Fibroblast of lung (primary cell): ENCODE measurements at regions not wholly inside any gene's neighbourhood (a gene's known extent, or its start where the extent isn't known, plus 50 kb on each side); places are given as distances from the start of the nearest gene placed in this dataset.
A peak's percentile ranks its signal among the peaks of the same experiment; 100 is the strongest.

Source experiments
- DNase-seq, 2 donors: peaks; one replicate each; pipeline versions ENCODE4 v3.0.0 to v3.0.0-alpha.2; 2010; ENCODE audit warnings: low read depth in 2 of 2
- H2AFZ ChIP-seq: 2 replicates; pipeline ENCODE4 v1.5.1; 2012; ENCODE audit warnings: low read length, control low read depth, inconsistent platforms
- H3K27ac ChIP-seq: 2 replicates; pipeline ENCODE4 v1.5.1; 2011; ENCODE audit warnings: low read length, control low read depth; ENCODE audit not compliant: insufficient read depth
- H3K27me3 ChIP-seq: 2 replicates; pipeline ENCODE4 v1.5.1; 2011; ENCODE audit warnings: mild to moderate bottlenecking, low read length; ENCODE audit not compliant: control insufficient read depth, insufficient read depth
- H3K36me3 ChIP-seq: 2 replicates; pipeline ENCODE4 v1.5.1; 2011; ENCODE audit warnings: low read length; ENCODE audit not compliant: control insufficient read depth, insufficient read depth
- H3K4me1 ChIP-seq: 2 replicates; pipeline ENCODE4 v1.5.1; 2011; ENCODE audit warnings: low read length; ENCODE audit not compliant: control insufficient read depth, insufficient read depth; ENCODE audit errors: extremely low read depth
- H3K4me2 ChIP-seq: 2 replicates; pipeline ENCODE4 v1.5.1; 2011; ENCODE audit warnings: low read length, control low read depth; ENCODE audit not compliant: insufficient read depth; ENCODE audit errors: extremely low read depth
- H3K4me3 ChIP-seq, 4 experiments: fragments of 200-600 bp in 1 of 4; sonication (generic) in 1 of 4; replicated peaks in 1 of 4; 2 replicates each; pipeline ENCODE4 v1.5.1; 2011 to 2016; ENCODE audit warnings: low read length in 4 of 4, low read depth in 3 of 4, mild to moderate bottlenecking in 3 of 4, control low read depth in 2 of 4, inconsistent platforms in 1 of 4, mixed read lengths in 1 of 4; ENCODE audit not compliant: insufficient read depth in 1 of 4; ENCODE audit errors: control extremely low read depth in 1 of 4
- H3K79me2 ChIP-seq: 2 replicates; pipeline ENCODE4 v1.5.1; 2012; ENCODE audit warnings: mild to moderate bottlenecking, low read length, inconsistent platforms; ENCODE audit not compliant: control insufficient read depth, insufficient read depth
- H3K9ac ChIP-seq: 2 replicates; pipeline ENCODE4 v1.5.1; 2011; ENCODE audit warnings: mild to moderate bottlenecking, low read length, control low read depth; ENCODE audit not compliant: insufficient read depth
- H3K9me3 ChIP-seq: 2 replicates; pipeline ENCODE4 v1.5.1; 2012; ENCODE audit warnings: low read depth, low read length; ENCODE audit not compliant: control insufficient read depth, insufficient read depth
- H4K20me1 ChIP-seq: 2 replicates; pipeline ENCODE4 v1.5.1; 2011; ENCODE audit warnings: low read length; ENCODE audit not compliant: control insufficient read depth, insufficient read depth; ENCODE audit errors: extremely low read depth
- EZH2 ChIP-seq: IDR thresholded peaks from 2 replicates; pipeline ENCODE4 v1.5.1; 2012; ENCODE audit warnings: low read length, control low read depth, mild to moderate bottlenecking; ENCODE audit errors: missing control alignments
- TF ChIP-seq, protein P1 (sequence below), 2 donors: IDR thresholded peaks in 1 of 2; conservative IDR thresholded peaks in 1 of 2; 1 replicate in 1 of 2; 2 replicates in 1 of 2; pipeline ENCODE4 v1.5.1; 2011 to 2012; ENCODE audit warnings: low read length in 2 of 2, control low read depth in 1 of 2, inconsistent platforms in 1 of 2, low read depth in 1 of 2, mild to moderate bottlenecking in 1 of 2

DNA sequence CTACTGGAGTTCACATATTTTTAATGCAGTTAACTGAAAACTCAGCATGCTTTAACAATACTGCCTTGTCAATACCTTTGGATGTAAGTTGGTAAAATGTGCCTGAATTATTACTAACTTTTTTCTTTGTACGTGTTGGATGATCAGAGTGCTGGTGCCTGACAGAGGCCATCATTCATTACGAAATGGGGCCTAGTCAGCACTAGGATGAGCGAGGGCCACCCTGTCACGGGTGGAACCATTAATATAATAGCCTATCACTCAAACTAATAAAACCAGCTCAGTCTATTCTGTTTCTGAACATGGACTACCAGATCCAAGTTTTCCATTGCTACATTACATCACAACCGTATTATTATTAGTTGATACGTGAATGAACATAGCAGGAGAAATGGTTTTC is 501.7 kb upstream of the TENM3 start:
- Histone ChIP-seq H2AFZ (no peak overlapping the region), H3K79me2 (no peaks in the 10 kb centered on the region), H3K27ac (no peak overlapping the region), H3K4me2 (no peak overlapping the region), H3K36me3 (no peaks in the 10 kb centered on the region), H3K9ac (no peak overlapping the region), H4K20me1 (no peaks in the 10 kb centered on the region), H3K9me3 (no peaks in the 10 kb centered on the region), H3K4me1 (no peaks in the 10 kb centered on the region), H3K4me3 (no peak overlapping the region), H3K27me3 (no peaks in the 10 kb centered on the region)
- no peak for TF ChIP-seq EZH2
- TF ChIP-seq, protein P1, sequence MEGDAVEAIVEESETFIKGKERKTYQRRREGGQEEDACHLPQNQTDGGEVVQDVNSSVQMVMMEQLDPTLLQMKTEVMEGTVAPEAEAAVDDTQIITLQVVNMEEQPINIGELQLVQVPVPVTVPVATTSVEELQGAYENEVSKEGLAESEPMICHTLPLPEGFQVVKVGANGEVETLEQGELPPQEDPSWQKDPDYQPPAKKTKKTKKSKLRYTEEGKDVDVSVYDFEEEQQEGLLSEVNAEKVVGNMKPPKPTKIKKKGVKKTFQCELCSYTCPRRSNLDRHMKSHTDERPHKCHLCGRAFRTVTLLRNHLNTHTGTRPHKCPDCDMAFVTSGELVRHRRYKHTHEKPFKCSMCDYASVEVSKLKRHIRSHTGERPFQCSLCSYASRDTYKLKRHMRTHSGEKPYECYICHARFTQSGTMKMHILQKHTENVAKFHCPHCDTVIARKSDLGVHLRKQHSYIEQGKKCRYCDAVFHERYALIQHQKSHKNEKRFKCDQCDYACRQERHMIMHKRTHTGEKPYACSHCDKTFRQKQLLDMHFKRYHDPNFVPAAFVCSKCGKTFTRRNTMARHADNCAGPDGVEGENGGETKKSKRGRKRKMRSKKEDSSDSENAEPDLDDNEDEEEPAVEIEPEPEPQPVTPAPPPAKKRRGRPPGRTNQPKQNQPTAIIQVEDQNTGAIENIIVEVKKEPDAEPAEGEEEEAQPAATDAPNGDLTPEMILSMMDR (conservative IDR thresholded peaks at IDR 0.05 in 1 of 2, IDR thresholded peaks at IDR 0.05 in 1 of 2; ENCODE audit: low read depth in 1 of 2, low read length in 2 of 2) = no peak
- no peak for DNase-seq

DNA sequence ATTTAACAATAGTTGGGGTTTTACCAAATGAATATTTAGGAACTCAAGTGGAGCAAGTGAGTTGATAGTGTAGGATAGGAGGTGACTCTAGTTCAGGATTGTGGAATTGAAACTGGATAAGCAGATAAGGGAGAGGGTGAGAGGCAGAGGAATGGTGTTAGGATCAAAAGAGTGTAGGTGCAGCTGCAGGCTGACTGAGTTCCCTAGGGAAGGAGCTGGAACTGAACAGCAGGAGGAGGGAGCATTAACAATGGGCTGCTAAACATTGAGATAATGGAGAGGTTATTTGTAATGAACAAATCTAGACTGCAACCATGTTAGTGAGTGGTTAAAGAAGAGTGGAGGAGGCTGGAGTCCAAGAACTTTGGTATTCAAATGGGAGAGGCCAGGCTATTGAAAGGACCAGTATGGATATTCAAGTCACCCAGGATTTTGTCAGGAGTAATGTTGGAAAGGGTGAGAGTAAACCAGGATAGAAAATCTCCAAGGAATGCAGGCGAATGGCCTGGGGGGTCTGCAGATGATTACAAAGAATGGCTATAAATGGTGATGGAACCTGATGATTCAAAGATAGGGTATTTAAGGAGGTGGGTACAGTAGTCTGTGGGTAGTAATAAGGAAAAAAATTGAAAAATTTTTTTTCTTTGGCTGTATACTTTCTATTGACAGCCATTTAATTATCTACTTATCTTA is 497.1 kb upstream of the TENM3 start:
- Histone ChIP-seq H3K4me2 (no peak overlapping the region), H3K9ac (no peak overlapping the region), H2AFZ (no peak overlapping the region), H4K20me1 (no peaks in the 10 kb centered on the region), H3K27ac (no peak overlapping the region), H3K36me3 (no peaks in the 10 kb centered on the region), H3K4me3 (no peak overlapping the region), H3K79me2 (no peaks in the 10 kb centered on the region), H3K27me3 (no peaks in the 10 kb centered on the region), H3K4me1 (no peaks in the 10 kb centered on the region), H3K9me3 (no peaks in the 10 kb centered on the region)
- peak in 1 of 2 donors; percentile 42 for DNase-seq
- TF ChIP-seq, protein P1 (conservative IDR thresholded peaks at IDR 0.05 in 1 of 2, IDR thresholded peaks at IDR 0.05 in 1 of 2; ENCODE audit: low read depth in 1 of 2, low read length in 2 of 2) = no peak
- TF ChIP-seq EZH2 = no peak

DNA sequence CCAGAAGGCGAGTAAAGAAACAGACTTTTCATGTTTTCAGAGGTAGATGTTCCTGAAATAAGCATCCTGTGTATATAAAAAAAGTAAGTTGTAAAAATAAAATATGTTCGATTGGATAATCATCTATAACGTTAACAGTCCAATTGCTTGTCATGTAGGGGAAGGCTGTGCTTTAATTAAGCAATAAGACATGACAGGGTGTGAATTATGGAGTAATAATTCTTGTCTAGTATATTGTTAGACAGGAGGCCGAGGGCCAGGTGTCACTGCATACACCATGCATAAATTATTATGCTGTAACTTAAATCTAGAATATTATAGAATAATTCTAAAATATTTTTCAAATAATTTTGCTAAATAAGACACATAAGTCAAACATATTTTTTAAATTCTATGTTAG is 494.6 kb upstream of the TENM3 start:
- Histone ChIP-seq H3K79me2 (no peaks in the 10 kb centered on the region), H3K4me3 (no peak overlapping the region), H2AFZ (no peak overlapping the region), H3K9me3 (no peaks in the 10 kb centered on the region), H4K20me1 (no peaks in the 10 kb centered on the region), H3K27ac (no peak overlapping the region), H3K4me1 (no peaks in the 10 kb centered on the region), H3K9ac (no peak overlapping the region), H3K36me3 (no peaks in the 10 kb centered on the region), H3K27me3 (no peaks in the 10 kb centered on the region), H3K4me2 (no peak overlapping the region)
- no peak for DNase-seq
- TF ChIP-seq, protein P1 (conservative IDR thresholded peaks at IDR 0.05 in 1 of 2, IDR thresholded peaks at IDR 0.05 in 1 of 2; ENCODE audit: low read depth in 1 of 2, low read length in 2 of 2) = no peak
- no peak for TF ChIP-seq EZH2
